CD4-positive, alpha-beta T cell treated with Interleukin-17A for 1 hour (primary cell): ENCODE measurements at regions not wholly inside any gene's neighbourhood (a gene's known extent, or its start where the extent isn't known, plus 50 kb on each side); places are given as distances from the start of the nearest gene placed in this dataset.

Experiments used
- DNase-seq: peaks from one replicate; pipeline ENCODE4 v3.0.0-alpha.2; 2020

DNA sequence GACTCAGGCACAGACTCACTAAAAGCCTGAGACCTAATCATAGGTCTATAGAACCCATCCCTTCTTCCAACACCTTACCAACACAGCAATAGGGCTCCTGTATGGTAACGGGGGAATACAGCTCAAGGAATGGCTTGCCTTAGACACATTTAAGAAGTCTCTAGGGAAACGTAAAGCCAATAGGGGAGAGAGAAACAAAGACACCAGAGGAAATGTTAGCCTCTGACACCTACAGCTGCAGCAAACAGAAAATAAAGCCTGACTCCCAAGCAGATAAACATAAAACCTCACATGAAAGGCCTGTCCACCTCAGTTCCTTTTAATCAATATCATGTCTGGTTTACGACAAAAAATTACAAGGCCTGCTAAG, 51.1 kb upstream of the NCOA1 start:
- DNase-seq = no peak

DNA sequence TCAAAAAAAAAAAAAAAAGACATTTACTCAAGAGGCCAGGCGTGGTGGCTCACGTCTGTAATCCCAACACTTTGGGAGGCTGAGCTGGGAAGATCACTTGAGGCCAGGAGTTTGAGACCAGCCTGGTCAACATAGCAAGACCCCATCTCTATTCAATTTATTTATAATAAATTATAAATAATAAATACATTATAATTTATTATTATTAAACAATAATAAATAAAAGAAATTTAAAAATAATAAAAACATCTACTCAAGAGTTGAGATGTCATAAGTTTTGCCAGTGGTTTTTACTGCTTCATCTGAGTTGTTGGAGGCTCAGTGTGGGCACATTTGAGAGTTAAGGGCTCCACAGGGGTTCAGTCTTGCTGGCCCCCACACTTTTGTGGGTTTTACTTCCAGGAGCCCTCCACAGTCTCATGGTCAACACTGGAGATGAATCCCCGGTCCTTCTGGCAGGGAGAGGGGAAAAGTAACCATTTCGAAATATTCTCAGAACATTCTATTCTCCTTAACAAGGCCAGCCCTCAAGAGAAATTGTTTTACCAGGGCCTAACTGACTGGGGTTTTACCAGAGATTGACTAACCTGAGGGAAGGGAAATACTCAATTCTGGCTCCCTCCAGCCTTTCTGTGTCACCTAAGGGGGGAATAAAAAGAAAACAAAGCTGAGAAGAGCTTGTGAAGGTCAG, 51.6 kb upstream of the NCOA1 start:
- no peak for DNase-seq

DNA sequence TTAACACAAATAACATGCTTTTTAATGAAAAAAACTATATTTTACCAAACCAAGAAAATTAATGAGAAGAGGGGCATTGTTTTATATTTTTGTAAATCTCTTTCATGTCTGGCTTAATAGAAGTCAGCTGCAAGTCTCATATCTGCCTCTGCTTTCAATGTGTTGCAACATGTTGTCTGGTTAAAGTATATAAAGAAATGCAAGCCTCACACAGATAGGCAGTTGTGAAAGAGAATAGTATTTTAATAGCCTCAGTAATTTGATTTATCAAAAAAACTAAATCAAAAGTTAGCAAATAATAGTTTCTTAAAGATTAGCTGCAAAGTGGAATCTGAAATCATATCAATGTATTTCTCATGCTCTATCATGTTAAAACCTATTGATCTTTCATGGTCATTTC, 52.9 kb upstream of the NCOA1 start:
- DNase-seq = no peak

DNA sequence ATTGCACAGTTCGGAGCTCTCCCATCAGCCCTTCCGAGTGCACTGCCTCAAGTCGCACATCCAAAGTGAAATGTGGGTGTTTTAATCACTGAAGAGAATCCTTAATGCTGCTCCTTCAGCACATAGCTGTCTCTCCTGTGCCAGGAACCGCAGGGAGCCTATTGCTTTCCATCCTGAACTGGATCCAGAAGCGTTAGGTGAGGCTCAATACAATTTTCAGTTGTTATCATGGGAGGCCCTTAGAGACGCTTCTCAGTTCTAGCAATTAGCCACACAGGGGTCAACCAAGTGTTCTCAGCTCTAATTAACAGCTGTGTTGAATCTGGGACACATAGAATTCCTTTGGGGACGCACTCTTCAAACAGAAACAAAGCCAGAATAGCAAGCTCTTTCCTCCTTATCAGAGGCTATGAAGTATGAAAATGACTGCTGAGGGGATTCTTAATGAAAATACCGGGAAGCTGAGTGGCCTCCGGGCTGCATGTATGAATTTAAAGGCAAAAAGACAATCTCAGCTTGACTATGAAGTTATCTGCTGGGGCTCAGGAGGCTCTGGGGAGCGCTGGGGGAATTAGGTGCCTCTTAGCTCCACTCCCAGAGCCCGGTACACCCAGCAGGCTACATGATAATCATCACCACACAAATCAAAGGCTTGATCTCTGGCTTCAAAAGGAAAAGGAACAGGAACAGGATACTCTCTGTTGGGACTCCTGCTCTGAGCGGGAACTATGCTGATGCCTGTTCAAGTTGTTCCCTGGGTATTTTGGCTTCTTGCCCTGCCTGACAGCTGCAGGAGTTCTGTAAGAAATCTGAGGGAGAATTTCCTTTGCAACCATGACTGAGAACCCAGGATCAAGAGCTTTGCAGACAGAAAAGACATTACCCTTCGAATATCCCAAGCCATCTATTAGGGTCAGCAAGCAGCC, 55.4 kb upstream of the NCOA1 start:
- no peak for DNase-seq

DNA sequence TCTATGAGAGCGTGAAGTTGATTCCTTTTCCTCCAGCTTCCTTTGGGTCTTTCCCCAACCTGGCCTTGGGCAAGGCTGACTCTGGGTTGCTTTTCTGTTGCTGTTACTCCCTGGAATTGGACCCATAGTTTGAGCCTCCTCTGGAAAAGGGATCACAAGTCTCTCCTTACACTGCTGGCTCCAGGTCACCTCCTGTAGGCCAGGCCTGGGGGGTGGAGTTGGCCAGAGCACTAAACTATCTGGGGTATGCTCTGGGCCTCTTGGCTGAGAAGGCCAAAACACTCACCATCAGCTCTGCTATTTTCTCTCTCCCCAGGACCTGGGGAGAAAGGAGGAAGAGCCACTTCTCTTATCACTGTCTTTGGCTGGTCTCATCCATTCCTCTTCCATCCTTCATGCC, 56.5 kb upstream of the NCOA1 start:
- no peak for DNase-seq

DNA sequence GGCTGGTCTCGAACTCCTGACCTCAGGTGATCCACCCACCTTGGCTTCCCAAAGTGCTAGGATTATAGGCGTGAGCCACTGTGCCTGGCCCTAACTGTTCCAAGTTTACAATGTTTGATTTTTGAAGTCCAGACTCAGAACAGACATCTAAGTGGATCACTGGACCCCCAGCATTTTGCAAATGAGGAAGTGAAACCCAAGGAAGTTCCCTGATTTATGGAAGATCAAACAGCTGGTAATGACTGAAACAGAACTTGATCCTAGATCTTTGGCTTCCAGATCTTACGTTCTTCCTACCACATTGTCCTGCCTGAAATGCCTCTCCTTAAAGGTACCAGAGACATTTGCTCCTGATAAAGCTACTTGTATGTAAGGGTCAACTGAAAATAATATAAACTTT, 58.3 kb upstream of the NCOA1 start:
- DNase-seq = no peak

DNA sequence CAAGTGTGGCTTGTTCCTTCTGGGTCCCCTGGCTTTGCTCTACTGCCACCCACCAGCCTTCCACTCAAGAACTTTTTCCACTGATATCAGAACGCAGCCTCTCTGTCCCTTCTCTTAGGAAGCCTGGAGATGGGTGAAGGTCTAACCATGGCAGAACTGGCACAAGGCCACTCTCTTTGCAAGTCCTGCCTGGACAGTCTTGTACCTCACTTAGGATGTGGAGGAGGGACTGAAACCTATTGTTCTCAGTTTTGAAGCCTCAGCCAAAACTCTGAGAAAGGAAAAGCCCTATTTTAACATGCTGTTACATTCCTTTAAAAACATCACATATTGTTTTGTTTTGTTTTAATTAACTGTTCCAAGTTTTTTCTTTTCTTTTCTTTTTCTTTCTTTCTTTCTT, 58.9 kb upstream of the NCOA1 start:
- DNase-seq = no peak

DNA sequence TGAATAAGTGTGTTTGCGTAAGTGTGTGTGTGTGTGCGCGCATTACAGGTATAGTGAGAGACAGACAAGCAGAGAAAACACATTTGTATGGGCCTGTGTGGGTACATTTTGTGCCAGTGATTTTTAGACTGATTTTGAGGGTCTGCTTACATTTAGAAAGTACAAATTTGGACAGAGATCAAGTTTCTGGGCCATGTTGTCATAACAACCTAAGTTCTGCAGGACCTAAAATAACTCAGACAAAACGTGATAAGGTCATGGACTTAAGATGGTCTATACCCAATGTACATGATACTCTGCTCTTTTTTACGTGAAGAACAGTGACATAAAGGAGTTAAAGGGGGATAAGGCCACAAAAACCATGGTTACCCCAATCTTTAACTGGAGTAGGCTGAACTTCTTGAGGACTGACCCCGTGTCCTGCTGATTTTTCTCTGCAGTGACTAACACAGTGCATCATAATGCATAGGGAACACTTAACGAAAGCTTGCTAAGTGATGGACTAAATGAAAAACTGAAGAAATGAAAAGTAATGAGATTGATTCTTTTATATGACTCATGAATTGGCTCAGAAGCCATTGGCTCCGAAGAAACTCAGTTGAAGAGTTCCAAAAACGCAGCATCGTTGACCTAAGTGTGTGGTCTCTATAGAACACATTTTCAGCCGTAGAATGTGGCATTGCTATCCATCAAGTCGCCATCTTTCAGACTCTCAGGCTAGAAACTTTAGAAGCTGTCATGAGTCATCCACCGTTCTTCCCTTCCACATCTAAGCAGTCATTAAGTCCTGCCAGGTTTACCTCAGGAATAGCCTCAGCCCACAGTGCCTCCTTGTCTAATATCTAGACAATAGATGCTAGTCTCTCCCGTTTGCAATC, 61.6 kb upstream of the NCOA1 start:
- DNase-seq = no peak

DNA sequence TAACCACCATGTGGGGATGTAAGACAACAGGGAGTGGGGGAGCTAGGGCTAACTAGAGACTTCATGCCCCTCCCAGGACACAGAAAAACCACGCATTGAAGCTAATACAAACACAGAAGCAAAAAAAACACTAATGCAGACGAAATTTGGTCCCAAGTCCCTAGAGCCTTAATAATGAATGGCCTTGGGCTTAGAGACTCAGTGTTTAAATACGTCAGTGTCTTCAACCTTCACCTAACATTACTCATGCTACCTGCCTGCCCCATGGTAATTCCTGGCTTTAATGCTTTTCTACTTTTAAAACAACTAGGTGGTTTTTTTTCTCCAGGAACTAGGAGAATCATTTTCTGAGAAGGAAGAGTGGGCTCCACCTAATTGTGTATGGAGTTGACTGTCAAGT, 64.1 kb upstream of the ITSN2 start:
- DNase-seq = no peak

DNA sequence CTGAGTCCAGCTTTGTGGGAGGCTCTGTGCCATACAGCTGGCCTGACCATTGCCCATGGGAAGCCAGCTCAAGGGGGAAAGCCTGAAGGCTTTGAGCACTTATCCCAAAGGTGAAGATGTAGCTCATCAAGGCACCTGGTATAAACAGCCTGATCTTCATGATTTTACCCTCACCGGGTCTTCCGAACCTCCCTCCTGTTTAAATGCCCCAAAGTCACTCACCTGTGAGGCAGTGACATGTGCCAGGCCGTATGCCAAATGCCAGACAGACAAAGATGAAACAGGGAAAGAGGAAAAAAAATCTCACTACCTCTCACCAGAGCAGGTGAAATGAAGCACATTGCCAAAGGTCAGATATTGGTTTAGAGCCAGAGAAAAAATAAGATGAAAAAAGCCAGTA, 62.8 kb upstream of the ITSN2 start:
- DNase-seq = no peak

DNA sequence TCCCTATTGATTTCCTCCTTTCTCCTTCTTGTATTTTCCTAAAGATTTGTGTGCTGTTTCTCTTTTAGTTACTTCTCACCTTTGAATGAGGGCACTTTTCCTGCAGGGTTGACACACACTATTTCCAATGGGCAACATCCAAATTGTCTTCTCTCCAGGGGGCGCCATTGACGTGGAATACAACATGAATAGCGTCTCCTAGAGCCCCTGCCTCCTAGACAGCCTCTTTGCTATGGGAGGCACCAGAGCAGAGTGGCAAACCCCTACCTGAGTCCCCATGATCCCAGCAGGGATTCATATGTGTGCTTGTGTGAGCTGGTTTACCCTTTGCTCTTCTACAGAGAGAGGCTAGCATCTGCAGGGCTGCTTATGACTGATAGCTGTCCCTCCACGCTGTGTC, 61.3 kb upstream of the ITSN2 start:
- DNase-seq = peak; percentile 60

DNA sequence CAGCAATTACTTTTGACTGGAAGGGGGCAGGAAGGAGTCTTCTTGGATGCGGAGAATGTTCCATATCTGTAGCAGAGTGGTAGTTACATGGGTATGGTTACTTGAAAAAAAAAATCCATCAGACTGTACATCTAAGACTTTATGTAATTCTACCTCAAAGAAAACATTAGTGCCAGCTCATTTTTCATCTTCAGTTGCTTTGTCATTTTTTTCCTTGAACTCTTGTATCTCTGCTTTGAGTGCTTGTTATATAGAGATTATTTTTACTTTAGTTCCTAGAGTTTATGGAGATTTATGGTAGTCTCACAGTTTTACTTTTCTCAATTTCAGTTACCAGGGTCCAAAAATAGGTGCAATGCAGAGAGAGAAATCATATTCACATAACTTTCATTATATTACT, 60.0 kb upstream of the ITSN2 start:
- DNase-seq = no peak

DNA sequence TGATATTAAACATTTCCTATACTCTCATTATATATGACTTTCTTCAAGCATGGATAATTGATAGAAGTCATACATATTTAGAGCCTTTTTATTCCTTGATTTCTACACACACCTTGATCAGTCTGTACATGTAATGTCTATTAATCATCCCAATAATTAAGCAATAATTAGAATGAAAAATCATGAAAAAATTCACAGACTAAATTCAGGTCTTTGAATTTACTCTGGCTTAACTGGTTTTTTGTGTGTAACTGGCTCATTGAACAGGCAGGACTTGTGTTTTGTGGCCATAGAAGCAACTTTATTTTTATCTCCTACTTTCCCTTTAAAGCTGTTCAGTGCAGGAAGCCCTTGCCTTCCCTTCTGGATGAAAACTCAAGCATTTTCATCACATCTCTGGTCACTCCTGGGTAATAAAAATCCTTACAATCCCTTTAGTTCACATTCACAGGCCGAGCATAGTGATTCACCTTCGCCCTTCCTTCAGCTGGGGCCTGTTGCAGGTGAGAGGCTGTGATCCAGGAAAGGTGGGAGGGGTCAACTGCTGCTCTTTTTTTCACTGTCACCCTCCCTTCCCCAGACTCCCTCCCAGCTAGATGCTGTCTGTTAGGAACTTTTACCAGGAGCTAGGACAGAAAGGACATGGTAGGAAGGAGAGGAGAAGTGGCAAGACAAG, 58.0 kb upstream of the ITSN2 start:
- DNase-seq = no peak

DNA sequence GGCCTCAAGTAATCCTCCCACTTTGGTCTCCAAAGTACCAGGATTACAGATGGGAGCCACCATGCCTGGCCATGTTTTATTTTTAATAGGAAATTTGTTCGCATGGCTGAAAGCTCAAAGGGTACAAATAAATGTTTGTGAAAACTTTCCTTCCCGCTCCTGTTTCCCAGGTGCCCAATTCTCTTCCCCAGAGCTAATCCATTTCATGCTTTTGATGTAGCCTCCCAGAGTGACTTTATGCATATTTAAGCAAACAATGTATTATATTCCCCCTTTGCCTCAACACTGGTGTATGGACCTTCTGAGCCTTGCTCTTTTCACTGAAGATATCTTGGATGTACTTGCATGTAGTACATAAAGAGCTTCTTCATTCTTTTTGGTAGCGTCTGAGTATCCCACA, 52.5 kb upstream of the ITSN2 start:
- DNase-seq = no peak

DNA sequence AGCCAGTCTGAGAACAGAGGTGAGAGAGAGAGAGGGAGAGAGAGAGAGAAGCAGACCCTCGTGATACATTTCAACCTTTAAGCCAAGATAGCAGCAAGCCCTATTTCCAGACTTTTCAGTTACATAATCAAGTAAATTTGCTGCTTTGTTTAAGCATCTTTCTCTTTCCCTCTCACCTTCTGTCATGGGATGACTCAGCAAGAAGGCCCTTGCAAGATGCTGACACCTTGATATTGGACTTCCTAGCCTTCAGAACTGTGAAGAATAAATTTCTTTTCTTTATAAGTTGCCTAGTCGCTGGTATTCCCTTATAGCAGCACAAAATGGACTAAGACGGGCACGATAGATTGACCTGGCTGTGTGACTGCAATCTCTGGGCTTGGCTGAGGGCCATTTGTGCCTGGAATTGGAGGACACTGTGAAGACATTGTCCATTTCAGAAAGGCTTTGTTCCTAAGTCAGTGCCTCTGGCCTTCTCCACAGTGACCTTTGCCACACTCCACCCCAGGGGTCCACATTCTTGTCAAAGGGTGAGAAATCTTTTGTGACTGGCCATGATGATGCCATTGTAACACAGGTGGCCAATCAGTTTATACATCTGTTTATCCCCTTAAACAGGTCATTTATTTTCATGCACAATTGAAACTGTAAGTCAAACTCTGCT, 51.3 kb upstream of the ITSN2 start:
- DNase-seq = no peak

DNA sequence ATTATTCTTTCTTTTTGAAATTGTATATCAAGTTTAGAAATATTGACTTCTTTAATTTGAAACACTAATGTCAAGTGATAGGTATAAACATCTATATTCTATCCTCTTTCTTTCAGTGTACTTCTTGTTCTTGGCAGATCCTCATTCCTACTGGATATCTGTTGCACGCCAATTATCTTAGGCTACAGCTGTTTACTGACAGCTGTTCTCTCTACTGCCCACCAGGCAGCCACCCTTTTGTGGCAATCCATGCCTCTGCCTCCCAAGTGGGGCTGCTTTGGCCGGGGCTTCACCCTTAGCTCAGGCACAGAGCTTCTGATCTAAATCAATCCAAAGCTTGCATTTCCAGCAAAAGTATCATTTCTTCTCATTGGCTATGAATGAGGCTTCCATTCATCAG, 50.6 kb upstream of the ITSN2 start:
- no peak for DNase-seq

DNA sequence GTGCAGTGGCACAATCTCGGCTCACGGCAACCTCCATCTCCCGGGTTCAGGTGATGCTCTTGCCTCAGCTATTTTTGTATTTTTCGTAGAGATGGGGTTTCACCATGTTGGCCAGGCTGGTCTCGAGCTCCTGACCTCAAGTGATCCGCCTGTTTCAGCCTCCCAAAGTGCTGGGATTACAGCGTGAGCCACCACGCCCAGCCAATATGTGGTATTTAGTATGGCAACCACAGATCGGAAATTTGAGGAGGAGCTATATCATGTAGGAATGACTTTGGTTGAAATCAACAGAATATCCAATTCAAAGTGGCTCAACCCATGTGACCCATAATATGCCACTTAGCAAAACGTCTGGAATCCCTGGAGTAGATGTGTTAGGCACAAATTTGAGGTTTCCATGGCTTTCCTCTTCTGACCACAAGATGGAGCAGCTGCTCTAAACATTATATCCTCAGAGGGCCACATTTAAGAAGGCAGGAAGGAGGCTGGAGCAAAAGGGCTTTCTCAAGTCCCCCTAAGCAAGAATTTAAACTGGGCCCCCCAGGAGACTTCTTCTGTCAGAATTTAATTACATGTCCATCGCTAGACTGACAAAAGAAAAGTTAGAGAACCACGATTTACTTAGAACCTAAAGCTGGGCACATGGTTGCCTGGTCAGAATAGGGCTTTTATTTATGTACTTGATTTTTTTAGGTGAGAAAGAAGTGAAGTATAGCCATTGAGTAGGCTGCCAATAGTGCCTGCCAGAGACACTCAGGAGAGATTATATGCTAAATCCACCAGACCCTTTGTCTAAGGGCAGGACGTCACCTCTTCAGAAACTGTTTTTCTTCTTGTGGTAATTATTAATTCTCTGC, 49.6 kb upstream of the ITSN2 start:
- peak; percentile 65 for DNase-seq
